GM12874 (cell line): ENCODE measurements at regions not wholly inside any gene's neighbourhood (a gene's known extent, or its start where the extent isn't known, plus 50 kb on each side); places are given as distances from the start of the nearest gene placed in this dataset.
A peak's percentile ranks its signal among the peaks of the same experiment; 100 is the strongest.

Experiments
- CTCF ChIP-seq: IDR thresholded peaks from 2 replicates; pipeline ENCODE4 v1.5.1; 2011; ENCODE audit warnings: low read depth, mild to moderate bottlenecking, control low read depth, low read length, moderate library complexity; ENCODE audit not compliant: insufficient read depth

GRCh38 chr1:56435434-56436262 is 143.7 kb downstream of the PLPP3 start:
- TF ChIP-seq CTCF: no peak

GRCh38 chr1:56434740-56435139 is 144.6 kb downstream of the PLPP3 start:
- TF ChIP-seq CTCF: peak; percentile 40; the same call in 1 of the 2 replicates

GRCh38 chr1:56434025-56434424 is 145.3 kb downstream of the PLPP3 start:
- no peak for TF ChIP-seq CTCF

GRCh38 chr1:56433056-56433577 is 146.2 kb downstream of the PLPP3 start:
- TF ChIP-seq CTCF: no peak

- no peak for TF ChIP-seq CTCF
Observed at GRCh38 chr1:56432166-56432971, 147.0 kb downstream of the PLPP3 start.

GRCh38 chr1:56430141-56430839 is 149.1 kb downstream of the PLPP3 start:
- no peak for TF ChIP-seq CTCF

- TF ChIP-seq CTCF: no peak
Observed at GRCh38 chr1:56429288-56429687, 150.1 kb downstream of the PLPP3 start.
